Activated CD8-positive, alpha-beta T cell treated with anti-CD3 and anti-CD28 coated beads for 36 hours (primary cell): ENCODE measurements at regions not wholly inside any gene's neighbourhood (a gene's known extent, or its start where the extent isn't known, plus 50 kb on each side); places are given as distances from the start of the nearest gene placed in this dataset.
"Not testable (repeated sequence)": the region's sequence is repeated elsewhere in the genome, so short reads cannot be mapped to it uniquely, and the experiment has no call there.

Experiments
- ATAC-seq: fragments of 200-7000 bp; cut with Tn5 transposase; one replicate; pipeline ENCODE4 v1.10.0; 2021; ENCODE audit warnings: mild to moderate bottlenecking, moderate library complexity
- CTCF ChIA-PET: fragments of 350-600 bp; sonication (Branson Sonifier 250); formaldehyde crosslinking; loops from one replicate; lab custom pipeline; 2021; ENCODE audit warnings: antibody characterized with exemption; lab: Charles Lee
- POLR2A ChIA-PET: fragments of 350-600 bp; sonication (Branson Sonifier 250); formaldehyde crosslinking; loops from one replicate; lab custom pipeline; 2021; ENCODE audit warnings: antibody characterized with exemption; lab: Charles Lee
- DNase-seq: peaks from one replicate; pipeline ENCODE4 v3.0.0-alpha.2; 2020
- H3K27ac Mint-ChIP-seq: one replicate; pipeline ENCODE4 v1.8.0; 2021; ENCODE audit warnings: mild to moderate bottlenecking, mixed read lengths
- H3K27me3 Mint-ChIP-seq: one replicate; pipeline ENCODE4 v1.8.0; 2021; ENCODE audit warnings: mixed read lengths
- H3K36me3 Mint-ChIP-seq: one replicate; pipeline ENCODE4 v1.8.0; 2021; ENCODE audit warnings: low read depth, mixed read lengths
- H3K4me1 Mint-ChIP-seq: one replicate; pipeline ENCODE4 v1.8.0; 2021; ENCODE audit warnings: low read depth, mixed read lengths
- H3K4me3 Mint-ChIP-seq: one replicate; pipeline ENCODE4 v1.8.0; 2021; ENCODE audit warnings: mild to moderate bottlenecking, moderate library complexity, mixed read lengths
- H3K9me3 Mint-ChIP-seq: one replicate; pipeline ENCODE4 v1.8.0; 2021; ENCODE audit warnings: mixed read lengths
- intact Hi-C: fragments of 100-400 bp; cut with micrococcal nuclease; formaldehyde crosslinking; loops from one replicate; pipeline ENCODE4 v1.10.0; 2022
- TF ChIP-seq, protein P1 (sequence below): fragments of 200-600 bp; IDR thresholded peaks from one replicate; pipeline ENCODE4 v1.8.0; 2022; ENCODE audit warnings: antibody characterized with exemption, mild to moderate bottlenecking

DNA sequence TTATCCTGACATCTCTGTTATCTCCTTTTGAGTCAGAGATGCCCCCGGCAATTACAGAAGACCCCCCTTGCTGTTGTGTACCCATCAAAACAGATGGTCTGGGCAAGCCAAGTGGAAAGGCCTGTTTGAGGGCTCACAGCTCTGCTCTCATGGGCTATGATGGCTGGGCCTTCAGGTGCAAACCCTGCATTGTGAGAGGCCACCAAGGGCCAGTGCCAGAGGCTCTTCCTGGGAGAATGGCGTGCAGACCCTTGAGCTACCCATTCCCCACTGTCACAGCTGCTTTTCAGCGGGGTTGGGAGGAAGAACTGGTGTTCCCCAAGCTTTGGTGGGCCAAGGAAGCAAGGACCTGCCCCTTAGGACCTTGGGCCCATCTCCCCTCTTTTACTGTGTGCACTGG lies 174.7 kb upstream of the PPP1R26 start:
- H3K27me3 Mint-ChIP-seq = peaks cover 10% of the 10 kb centered on the region
- intact Hi-C loops = no loop called here
- ChIA-PET POLR2A (no interaction called here), CTCF (no interaction called here)
- TF ChIP-seq, protein P1, sequence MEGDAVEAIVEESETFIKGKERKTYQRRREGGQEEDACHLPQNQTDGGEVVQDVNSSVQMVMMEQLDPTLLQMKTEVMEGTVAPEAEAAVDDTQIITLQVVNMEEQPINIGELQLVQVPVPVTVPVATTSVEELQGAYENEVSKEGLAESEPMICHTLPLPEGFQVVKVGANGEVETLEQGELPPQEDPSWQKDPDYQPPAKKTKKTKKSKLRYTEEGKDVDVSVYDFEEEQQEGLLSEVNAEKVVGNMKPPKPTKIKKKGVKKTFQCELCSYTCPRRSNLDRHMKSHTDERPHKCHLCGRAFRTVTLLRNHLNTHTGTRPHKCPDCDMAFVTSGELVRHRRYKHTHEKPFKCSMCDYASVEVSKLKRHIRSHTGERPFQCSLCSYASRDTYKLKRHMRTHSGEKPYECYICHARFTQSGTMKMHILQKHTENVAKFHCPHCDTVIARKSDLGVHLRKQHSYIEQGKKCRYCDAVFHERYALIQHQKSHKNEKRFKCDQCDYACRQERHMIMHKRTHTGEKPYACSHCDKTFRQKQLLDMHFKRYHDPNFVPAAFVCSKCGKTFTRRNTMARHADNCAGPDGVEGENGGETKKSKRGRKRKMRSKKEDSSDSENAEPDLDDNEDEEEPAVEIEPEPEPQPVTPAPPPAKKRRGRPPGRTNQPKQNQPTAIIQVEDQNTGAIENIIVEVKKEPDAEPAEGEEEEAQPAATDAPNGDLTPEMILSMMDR = no peak
- no peak for DNase-seq
- no peak overlapping the region for H3K27ac Mint-ChIP-seq
- no peaks in the 10 kb centered on the region for H3K9me3 Mint-ChIP-seq
- no peak overlapping the region for H3K4me3 Mint-ChIP-seq
- H3K4me1 Mint-ChIP-seq = no peaks in the 10 kb centered on the region
- no peaks in the 10 kb centered on the region for H3K36me3 Mint-ChIP-seq
- ATAC-seq = no peak

DNA sequence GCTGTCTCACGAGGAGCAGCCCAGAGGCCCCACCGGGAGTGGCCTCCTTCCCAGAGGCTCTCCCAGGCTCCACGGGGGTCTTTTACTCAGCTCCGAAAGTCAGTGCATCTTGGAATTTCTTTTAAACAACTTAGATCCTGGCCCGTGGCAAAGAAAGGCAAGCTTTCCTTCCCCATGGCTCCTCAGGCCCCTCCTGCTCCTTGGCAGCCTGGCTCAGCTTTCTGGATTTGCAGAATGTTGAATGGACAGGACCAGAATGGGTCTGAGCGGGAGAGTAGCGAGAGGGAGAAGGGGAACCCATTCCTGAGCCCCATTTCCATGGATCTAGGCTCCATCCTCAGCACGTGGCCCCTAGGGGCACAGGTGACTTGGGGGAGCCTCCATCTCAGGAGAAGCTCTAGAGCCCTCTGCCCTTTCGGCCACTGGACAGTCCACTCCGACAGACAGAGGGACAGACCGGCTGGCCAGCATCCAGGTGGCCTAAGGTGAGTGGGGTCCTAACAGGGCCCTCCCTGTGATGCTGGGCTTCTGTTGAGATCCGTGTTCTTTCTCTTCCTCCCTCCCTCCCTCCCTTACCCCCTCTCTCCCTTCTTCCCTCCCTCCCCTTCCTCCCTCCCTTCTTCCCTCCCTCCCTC lies 173.9 kb upstream of the PPP1R26 start:
- peaks cover 14% of the 10 kb centered on the region for H3K27me3 Mint-ChIP-seq
- no peak for ATAC-seq
- intact Hi-C loops = no loop called here
- H3K36me3 Mint-ChIP-seq = no peaks in the 10 kb centered on the region
- POLR2A ChIA-PET = no interaction called here
- H3K4me3 Mint-ChIP-seq = no peak overlapping the region
- no peaks in the 10 kb centered on the region for H3K4me1 Mint-ChIP-seq
- CTCF ChIA-PET = no interaction called here
- DNase-seq = no peak
- TF ChIP-seq, protein P1 = no peak
- H3K27ac Mint-ChIP-seq = no peak overlapping the region
- no peaks in the 10 kb centered on the region for H3K9me3 Mint-ChIP-seq

DNA sequence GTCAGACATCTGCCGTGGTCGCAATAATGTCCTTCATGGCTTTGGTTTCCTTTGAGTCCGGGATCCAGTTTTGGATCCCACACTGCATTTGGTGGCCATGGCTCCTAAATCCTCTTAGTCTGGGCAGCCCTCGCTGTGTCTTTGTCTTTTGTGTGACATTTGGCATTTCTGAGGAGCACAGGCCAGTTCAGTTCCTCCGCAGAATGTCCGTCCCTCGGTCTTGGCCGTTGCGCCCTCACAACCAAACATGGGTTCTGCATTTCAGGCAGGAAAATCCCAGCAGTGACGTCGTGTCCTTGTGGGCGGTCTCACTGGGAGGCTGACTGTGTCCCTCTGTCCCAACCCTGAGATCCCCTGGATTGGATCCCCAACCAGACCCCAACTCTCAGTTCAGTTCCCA lies 172.9 kb upstream of the PPP1R26 start:
- H3K27me3 Mint-ChIP-seq = peaks cover 16% of the 10 kb centered on the region
- H3K4me1 Mint-ChIP-seq = no peaks in the 10 kb centered on the region
- TF ChIP-seq, protein P1 = no peak
- ATAC-seq (no peak), DNase-seq (no peak)
- CTCF ChIA-PET = no interaction called here
- H3K36me3 Mint-ChIP-seq = no peaks in the 10 kb centered on the region
- POLR2A ChIA-PET = no interaction called here
- intact Hi-C loops = no loop called here
- H3K27ac Mint-ChIP-seq = no peak overlapping the region
- H3K9me3 Mint-ChIP-seq = no peaks in the 10 kb centered on the region
- no peak overlapping the region for H3K4me3 Mint-ChIP-seq

DNA sequence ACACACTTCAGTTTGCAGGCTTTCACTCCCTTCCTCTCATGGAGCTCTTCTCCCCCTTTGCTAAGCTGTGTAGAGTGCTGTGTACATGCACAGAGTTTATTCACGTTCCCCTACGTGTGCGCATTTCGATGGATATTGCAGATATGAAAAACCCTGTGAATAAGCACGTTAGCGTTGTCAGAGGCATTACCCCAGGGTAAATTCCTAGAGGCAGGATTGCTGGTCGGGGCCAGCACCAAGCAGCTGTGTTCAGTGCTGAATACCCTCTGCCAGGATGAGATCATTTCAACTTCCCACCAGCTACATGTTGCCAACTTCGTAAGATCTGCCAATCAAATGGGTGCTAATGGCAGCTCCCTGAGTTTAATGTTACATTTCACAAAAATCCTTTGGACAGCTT lies 172.3 kb upstream of the PPP1R26 start:
- POLR2A ChIA-PET = no interaction called here
- ATAC-seq = no peak
- CTCF ChIA-PET = no interaction called here

DNA sequence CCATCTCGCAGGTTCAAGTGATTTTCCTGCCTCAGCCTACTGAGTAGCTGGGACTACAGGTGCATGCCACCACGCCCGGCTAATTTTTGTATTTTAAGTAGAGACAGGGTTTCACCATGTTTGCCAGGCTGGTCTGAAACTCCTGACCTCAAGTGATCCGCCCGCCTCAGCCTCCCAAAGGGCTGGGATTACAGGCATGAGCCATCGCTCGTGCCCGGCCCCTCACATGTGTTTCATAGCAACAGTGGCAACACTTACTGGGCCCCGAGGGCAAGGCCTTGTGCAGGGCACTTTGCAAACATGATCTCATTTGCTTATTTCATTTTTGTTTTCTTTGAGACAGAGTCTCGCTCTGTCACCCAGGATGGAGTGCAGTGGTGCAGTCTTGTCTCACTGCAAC lies 171.7 kb upstream of the PPP1R26 start:
- peaks cover 16% of the 10 kb centered on the region for H3K27me3 Mint-ChIP-seq
- CTCF ChIA-PET, intact Hi-C loops, H3K27ac Mint-ChIP-seq, DNase-seq, H3K36me3 Mint-ChIP-seq, H3K9me3 Mint-ChIP-seq, POLR2A ChIA-PET, ATAC-seq, H3K4me3 Mint-ChIP-seq, H3K4me1 Mint-ChIP-seq: not testable (repeated sequence)

More for the DNA sequence above, 172.3 kb upstream of the PPP1R26 start:
- Mint-ChIP-seq H3K4me1 (no peaks in the 10 kb centered on the region), H3K9me3 (peaks cover 2% of the 10 kb centered on the region), H3K36me3 (no peaks in the 10 kb centered on the region), H3K27ac (no peak overlapping the region), H3K27me3 (peaks cover 16% of the 10 kb centered on the region), H3K4me3 (no peak overlapping the region)
- intact Hi-C loops = no loop called here
- DNase-seq = no peak
- TF ChIP-seq, protein P1 = no peak
